H1 (cell line): ENCODE measurements at regions not wholly inside any gene's neighbourhood (a gene's known extent, or its start where the extent isn't known, plus 50 kb on each side); places are given as distances from the start of the nearest gene placed in this dataset.

Experiments
- ASH2L ChIP-seq: fragments of 200-600, 300-600 bp; sonication (generic); IDR thresholded peaks from one replicate; pipeline ENCODE4 v1.7.1; 2017; ENCODE audit warnings: low read length
- EZH2 ChIP-seq: fragments of 200-600 bp; sonication (generic); IDR thresholded peaks from 2 replicates; pipeline ENCODE4 v1.7.1; 2012; ENCODE audit warnings: low read depth, mild to moderate bottlenecking, moderate library complexity, low read length, inconsistent platforms; ENCODE audit not compliant: severe bottlenecking
- NRF1 ChIP-seq: IDR thresholded peaks from 2 replicates; pipeline ENCODE4 v1.6.1; 2011; ENCODE audit warnings: mild to moderate bottlenecking, low read depth, low read length, improper control_type of control experiment
- POLR2A ChIP-seq, 2 experiments: IDR thresholded peaks; 1 replicate in 1 of 2; 2 replicates in 1 of 2; pipeline ENCODE4 v1.6.1; 2011; ENCODE audit warnings: low read depth in 2 of 2, low read length in 2 of 2, mild to moderate bottlenecking in 2 of 2; ENCODE audit errors: control extremely low read depth in 1 of 2
- SP1 ChIP-seq: IDR thresholded peaks from 2 replicates; pipeline ENCODE4 v1.6.1; 2011; ENCODE audit warnings: low read depth, low read length
- TBP ChIP-seq: IDR thresholded peaks from 2 replicates; pipeline ENCODE4 v1.6.1; 2011; ENCODE audit warnings: low read depth, low read length, improper control_type of control experiment
- ZNF274 ChIP-seq: IDR thresholded peaks from 2 replicates; pipeline ENCODE4 v1.7.0; 2012; ENCODE audit warnings: low read length, borderline replicate concordance; ENCODE audit errors: extremely low read depth
- TF ChIP-seq, protein P1 (sequence below): IDR thresholded peaks from 2 replicates; pipeline ENCODE4 v1.6.1; 2012; ENCODE audit warnings: inconsistent platforms
- TF ChIP-seq, protein P2 (sequence below), 3 experiments: IDR thresholded peaks; 1 replicate in 2 of 3; 2 replicates in 1 of 3; pipeline versions ENCODE4 v1.5.1 to v1.6.1; 2011; ENCODE audit warnings: low read length in 3 of 3, mild to moderate bottlenecking in 3 of 3, inconsistent platforms in 2 of 3, low read depth in 1 of 3, moderate library complexity in 1 of 3; ENCODE audit not compliant: insufficient read depth in 1 of 3; ENCODE audit errors: control extremely low read depth in 1 of 3
- TF ChIP-seq, protein P3 (sequence below): IDR thresholded peaks from 2 replicates; pipeline ENCODE4 v1.6.1; 2011; ENCODE audit warnings: low read depth, mild to moderate bottlenecking, low read length; ENCODE audit not compliant: insufficient read depth

DNA sequence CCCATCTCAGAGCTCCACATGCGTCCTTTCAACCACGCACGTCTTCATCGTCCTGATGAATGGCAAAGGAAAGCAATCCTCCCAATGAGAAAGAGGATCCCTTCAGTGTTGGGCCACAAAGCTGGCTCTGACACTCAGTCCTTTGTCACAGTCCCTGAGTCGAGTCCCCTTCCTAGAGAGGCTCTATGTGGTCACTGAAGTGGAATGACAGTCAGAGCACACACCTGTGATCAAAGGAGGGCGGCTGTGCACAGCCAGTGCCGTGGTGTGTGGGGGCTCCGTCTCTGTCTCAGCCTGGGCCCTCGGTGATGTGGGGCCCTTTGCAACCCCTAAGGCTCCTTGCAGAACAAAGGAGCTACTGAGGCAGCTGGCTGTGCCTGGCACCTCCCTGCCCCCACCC, 157.3 kb upstream of the APCDD1 start:
- TF ChIP-seq POLR2A (IDR thresholded peaks at IDR 0.05; ENCODE audit: control extremely low read depth in 1 of 2, low read depth in 2 of 2, low read length in 2 of 2), result no peak
- TF ChIP-seq, protein P1, sequence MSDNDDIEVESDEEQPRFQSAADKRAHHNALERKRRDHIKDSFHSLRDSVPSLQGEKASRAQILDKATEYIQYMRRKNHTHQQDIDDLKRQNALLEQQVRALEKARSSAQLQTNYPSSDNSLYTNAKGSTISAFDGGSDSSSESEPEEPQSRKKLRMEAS, result no peak
- no peak for TF ChIP-seq NRF1
- TF ChIP-seq ZNF274, result no peak
- TF ChIP-seq ASH2L, result no peak
- TF ChIP-seq, protein P2, sequence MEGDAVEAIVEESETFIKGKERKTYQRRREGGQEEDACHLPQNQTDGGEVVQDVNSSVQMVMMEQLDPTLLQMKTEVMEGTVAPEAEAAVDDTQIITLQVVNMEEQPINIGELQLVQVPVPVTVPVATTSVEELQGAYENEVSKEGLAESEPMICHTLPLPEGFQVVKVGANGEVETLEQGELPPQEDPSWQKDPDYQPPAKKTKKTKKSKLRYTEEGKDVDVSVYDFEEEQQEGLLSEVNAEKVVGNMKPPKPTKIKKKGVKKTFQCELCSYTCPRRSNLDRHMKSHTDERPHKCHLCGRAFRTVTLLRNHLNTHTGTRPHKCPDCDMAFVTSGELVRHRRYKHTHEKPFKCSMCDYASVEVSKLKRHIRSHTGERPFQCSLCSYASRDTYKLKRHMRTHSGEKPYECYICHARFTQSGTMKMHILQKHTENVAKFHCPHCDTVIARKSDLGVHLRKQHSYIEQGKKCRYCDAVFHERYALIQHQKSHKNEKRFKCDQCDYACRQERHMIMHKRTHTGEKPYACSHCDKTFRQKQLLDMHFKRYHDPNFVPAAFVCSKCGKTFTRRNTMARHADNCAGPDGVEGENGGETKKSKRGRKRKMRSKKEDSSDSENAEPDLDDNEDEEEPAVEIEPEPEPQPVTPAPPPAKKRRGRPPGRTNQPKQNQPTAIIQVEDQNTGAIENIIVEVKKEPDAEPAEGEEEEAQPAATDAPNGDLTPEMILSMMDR (IDR thresholded peaks at IDR 0.05; ENCODE audit: control extremely low read depth in 1 of 3, insufficient read depth in 1 of 3, low read depth in 1 of 3, low read length in 3 of 3), result no peak
- no peak for TF ChIP-seq TBP
- TF ChIP-seq, protein P3, sequence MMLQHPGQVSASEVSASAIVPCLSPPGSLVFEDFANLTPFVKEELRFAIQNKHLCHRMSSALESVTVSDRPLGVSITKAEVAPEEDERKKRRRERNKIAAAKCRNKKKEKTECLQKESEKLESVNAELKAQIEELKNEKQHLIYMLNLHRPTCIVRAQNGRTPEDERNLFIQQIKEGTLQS, result no peak
- no peak for TF ChIP-seq EZH2
- TF ChIP-seq SP1, result no peak
